Anterior cingulate cortex (tissue), 58 donors: ENCODE measurements at regions not wholly inside any gene's neighbourhood (a gene's known extent, or its start where the extent isn't known, plus 50 kb on each side); places are given as distances from the start of the nearest gene placed in this dataset.

Experiments
- DNase-seq, 58 donors: peaks; one replicate each; lab custom pipeline; 2025; lab: John Stamatoyannopoulos, UW

DNA sequence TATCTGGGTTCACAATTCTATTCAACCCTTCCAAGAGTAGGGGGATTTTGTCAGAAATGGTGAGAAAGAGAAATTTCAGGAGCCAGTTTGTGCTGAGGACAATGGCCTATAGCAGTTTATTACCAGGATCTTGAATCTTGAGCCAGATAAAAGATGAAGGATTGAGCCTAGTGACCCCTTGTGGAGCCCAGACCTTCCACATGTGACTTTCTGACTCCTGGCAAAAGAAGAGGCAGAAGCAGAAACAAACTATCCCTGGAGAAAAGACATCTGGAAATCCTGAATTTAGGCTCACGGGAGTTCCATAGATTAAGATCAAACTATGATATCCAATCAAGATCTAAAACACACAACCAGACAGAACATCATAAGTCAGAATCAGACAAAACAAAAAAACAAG lies 60.9 kb upstream of the CHRM2 start:
- no peak for DNase-seq

DNA sequence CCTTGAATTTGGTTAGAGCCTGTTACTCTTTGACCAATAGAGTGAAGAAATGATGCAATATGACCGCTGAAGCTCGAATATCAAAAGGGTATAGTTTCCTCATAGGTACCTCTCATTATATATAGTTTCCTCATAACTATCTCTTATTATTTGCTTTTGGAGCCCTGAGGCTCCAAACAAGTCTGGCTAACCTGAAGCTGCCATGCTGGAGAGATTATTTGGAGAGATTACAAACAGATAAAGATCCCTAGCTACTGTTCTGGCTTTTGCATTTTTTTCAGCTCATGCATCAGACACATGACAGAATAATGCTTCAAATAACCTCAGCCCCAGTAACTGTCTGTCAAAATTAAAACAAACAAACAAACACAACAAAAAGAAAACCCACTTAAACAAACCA lies 65.4 kb upstream of the CHRM2 start:
- DNase-seq: no peak

DNA sequence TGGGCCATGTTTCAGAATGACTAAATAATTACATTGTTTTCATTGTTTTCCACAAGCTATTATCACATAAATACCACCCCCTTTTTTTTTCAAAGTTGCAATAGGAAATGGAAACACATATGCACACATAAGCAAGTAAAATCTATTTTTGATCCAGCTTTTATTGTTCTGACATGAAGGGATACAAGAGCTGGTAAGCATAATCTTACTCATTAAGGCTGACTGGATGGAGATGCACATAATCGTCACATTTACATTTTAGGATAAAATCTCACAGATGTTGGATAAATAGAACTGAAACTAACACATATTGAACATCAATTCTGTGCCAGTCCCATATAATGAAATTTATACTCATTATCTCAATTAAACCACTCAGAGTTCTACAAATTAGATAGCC lies 84.5 kb upstream of the CHRM2 start:
- DNase-seq: no peak

DNA sequence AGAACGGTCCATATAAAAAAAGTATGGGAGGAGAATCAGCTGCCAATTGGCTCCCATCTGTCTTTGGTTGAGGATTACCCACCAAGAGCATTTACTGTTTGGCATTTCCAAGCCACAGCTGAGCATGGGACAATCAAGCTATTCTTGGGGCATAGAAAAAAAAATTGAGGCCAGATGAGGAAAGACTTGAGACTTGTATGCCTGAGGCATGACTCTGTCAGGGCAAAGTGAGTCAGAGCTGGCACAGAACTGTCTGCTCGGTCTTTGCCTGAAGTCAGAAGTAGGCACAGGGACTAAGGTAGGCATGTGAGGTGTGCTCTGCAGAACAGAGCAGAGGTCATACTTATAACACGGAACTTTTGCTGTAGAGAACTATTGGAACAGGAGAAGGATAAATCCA lies 126.5 kb upstream of the CHRM2 start:
- peak in 1 of 58 donors; percentile 3 for DNase-seq

DNA sequence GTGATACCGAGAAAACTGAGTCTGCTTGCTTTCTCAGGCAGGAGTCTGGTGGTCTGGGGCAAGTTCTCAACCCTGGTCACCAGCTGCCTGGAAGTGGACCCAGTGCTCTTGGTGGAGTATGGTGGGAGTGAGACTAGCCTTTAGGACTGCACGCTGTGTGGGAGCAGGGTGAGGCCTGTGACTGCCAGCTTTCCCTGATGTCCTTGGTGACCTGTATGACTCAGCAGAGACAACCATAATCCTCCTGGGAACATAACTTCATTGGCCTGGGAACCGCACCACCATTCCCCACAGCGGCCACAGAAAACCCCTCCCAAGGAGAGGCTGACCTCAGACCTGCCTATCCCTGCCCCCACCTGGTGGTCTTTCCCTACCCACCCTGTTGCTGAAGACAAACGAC lies 139.5 kb upstream of the CHRM2 start:
- no peak for DNase-seq

DNA sequence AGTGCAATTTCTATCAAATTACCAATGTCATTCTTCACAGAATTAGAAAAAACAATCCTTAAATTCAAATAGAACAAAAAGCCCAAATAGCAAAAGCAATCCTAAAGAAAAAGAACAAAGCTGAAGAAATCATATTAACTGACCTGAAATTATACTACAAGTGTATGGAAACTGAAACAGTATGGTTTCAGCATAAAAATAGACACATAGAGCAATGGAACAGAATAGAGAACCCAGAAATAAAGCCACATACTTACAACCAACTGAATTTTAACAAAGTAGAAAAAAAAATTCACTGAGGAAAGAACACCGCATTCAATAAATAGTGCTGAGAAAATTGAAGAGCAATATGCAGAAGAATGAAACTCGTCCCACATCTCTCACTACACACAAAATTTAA lies 142.0 kb upstream of the CHRM2 start:
- no peak for DNase-seq

DNA sequence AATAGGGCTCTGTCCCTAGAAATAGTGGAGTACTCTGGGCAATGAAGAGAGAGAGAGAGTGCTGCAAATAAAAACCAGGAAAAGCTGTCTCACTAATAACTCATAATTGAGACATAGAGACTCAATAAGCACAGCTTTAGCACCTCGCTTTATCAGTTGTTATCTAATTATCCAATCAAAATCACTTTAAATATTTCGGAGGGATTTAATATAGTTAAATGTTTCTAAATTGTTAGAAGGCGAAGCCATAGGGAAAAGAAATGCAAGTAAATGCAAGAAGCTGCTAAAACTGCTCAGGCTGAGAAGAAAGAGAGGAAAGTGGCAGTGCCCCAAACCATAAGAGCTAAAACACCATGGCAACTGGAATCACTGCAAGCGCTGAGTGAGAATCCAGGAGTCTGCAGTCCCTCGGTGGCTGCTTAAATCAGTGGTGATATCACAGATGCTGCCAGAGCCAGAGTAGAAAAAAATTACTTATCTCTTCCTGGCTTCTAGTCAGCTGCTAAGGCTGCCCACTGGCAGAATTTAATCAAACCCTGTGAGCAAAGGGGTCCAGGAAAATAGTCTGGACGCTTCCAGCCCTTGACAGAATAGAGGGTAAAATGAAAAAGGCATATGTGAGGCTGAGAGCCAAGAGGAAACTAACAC lies 150.4 kb upstream of the CHRM2 start:
- DNase-seq: no peak

DNA sequence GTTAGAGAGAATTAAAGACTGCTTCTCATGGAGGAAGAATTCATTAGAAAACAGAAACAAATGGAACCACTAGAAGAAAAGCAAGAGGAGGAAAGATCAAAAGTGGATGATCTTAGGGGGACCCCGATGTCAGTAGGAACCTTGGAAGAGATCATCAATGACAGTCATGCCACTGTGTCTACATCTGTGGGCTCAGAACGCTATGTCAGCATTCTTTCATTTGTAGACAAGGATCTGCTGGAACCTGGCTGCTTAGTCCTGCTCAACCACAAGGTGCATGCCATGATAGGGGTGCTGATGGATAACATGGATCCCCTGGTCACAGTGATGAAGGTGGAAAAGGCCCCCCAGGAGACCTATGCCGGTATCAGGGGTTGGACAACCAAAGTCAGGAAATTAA lies 154.4 kb upstream of the CHRM2 start:
- DNase-seq: no peak

DNA sequence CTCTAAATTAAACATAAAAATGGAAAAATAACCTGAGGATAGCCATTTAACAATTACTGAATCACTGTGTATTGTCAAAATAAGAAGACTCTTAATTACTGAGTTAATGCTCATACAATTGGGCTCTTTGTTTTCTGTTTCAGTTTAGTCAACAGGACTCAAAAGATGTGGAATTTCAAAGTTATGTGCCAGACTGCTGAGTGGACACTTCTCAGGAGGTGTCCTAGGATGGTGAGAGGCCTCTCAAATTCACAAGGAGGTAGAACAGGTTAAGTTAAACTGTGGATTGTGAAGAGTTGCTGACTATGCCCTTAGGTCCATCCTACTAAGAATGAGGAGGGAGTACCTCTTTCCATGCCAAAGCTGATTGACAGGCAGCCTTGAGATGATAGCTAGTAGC lies 157.7 kb upstream of the CHRM2 start:
- DNase-seq: no peak

DNA sequence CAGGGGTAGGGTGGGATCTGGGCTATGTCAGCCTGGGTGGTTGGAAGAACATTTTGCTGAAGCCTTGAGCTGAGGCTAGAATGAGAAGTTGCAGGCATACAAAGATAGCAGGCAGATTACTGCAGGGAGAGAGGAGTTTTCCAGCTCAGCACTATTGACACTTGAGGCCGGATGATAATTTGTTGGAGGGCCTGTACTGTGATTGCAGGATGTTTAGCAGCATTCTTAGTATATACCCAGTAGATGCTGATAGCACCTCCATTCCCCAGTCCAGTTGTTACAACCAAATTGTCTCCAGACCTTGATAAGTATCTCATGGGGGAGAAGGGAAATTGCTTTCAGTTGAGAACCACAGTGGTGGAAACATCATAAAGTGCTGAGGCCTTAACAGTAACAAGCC lies 158.6 kb upstream of the CHRM2 start:
- DNase-seq: no peak

DNA sequence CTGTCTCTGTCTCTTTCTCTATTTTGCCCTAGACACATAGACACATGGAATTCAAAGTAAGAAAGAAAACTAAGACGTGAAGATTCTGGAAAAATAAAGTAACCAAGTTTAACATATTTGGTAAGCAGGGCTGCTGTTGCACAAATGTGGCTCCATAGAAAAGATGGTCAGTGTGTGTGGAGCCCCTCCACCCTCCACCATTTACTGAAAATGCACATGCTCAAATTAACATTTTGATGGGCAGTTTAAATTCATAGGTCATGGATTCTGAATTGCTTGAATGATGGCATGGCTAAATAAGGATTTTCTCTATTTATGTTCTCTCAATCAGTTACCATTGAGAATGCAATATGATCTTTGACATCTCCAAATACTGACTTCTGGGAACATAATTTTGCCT lies 165.5 kb upstream of the CHRM2 start:
- DNase-seq: no peak

DNA sequence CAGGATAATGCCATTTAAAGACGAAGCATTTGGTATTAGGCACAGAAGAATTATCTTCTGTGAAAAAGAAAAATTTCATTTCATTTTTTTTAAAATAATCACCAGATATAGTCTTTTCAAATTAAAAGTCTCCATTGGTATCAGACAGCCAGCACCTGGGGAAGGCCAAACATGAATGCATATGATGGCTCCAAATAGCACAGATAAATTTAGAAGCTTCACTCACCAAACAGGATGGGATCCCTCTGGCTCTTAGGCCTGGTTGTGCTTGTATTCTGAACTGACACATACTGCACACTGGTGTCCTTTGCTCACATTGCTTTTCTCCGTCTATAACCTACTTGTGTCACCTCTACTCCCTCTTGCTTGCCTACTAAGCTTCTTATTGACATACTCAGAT lies 169.5 kb upstream of the CHRM2 start:
- DNase-seq: no peak

DNA sequence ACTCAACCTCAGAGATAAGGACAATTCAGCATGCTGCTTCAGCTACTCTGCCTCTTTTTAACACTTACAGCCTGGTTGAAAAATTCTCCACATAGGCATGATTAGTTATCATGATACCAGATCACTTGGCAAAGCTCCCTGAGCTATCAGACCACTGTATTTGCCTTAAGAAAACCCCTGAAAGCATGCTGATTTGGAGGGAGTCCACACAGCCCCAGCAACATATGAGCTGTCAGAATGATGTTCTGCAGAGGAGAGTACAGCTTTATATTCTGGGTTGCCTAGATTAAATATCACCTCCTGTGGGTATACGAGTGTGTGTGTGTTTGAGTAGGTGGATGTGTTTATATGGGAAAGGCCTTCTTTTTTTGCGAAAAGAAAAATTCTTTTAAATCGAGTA lies 170.2 kb upstream of the CHRM2 start:
- DNase-seq: peak in 2 of 58 donors; percentile 14 to 31

DNA sequence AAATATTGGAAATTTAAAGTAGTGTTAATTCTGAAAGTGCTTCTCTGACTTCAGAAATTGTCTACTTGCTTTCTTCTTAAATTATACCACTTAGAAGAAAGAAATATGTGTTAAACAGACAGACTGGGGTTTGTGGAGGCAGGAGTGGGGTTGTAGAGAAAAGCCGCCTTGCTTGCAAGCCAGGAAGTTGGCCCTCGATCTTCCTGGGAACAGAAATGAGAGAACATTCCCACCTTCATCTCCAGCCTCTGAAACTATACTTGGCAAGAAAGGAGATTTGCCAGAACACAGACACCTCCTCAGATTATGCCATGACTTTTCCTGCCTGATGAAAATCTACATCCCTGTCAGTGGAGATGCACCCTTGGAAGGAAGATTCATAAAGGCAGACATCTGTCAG lies 171.2 kb upstream of the CHRM2 start:
- peak in 6 of 58 donors; percentile 3 to 36 (median 4) for DNase-seq

DNA sequence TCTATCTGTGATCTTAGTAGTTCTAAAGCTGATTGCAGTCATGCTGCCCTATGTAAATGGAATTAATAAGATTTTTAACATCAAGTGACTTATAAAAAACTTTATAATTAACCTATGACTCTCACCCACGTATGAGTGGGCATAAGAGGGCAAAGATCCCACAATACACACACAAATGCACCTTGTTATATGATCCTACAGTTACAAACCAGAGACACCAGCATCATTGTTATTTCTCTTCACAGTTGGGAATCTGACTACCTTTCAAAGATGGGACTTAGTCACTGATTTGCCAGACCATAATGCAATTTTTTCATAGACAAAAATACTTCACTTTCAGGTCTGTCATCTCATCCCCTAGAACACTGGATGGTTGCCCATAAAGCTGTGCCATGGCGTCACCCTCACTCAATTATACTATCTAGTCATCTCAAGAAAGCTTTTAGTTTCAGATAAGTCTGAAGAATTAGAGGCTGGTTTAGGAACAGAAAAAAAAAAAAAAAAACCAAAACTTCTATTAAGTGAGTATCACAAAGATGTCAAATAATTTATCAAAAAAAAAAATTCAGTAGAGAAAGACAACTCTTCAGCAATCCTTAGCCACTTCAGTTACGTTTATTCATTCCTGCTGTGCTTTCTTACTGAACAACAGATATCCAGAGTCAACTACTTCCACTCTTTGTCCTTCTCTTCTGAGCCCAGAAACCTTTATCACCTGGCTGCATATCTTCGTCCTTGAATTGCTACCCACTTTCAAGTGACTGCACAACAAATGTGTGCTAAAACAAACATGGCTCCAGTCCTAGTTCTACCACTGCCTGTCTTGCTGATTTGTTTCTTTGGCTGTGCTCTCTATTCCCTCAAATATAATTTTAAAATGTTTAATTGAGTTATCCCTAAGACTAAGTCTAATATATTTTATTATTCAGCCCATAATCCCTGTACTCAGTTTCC lies 175.0 kb upstream of the CHRM2 start:
- no peak for DNase-seq

DNA sequence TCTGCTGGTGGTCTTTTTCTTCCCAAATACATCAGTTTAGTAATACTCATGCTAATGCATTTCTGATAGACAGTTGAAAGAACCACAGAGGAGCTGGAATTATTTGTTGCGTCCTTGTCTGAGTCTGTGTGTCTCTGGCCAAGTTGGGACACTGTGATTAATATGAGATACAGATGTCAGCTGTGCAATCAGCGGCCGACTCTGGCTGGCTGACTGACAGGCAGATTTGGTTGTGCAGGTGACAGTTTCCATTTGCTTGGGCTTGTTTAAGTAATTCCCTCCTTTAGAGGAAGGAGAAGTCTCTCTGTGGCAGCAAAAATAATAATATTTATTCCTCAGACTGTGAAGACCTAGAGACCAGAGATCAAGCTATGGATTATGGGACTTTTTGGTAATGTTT lies 176.2 kb upstream of the CHRM2 start:
- DNase-seq: no peak

DNA sequence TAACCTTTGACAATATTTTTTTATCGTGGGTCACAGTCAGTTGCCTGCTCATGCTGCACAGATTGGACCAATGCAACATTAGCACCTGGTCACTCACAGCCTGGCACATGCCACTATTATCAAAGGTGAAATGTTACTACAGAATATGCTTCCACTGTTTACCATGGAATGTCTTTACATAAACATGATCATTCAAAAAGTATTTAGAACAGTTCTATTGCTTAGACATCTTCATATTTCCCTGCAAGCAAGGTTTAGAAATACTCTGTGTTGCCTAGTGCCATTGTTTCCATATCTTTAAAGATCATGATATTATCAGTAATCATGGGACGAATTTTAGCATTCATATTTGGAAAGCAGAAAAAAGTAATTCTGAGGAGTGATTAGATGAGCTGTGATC lies 179.9 kb upstream of the CHRM2 start:
- no peak for DNase-seq

DNA sequence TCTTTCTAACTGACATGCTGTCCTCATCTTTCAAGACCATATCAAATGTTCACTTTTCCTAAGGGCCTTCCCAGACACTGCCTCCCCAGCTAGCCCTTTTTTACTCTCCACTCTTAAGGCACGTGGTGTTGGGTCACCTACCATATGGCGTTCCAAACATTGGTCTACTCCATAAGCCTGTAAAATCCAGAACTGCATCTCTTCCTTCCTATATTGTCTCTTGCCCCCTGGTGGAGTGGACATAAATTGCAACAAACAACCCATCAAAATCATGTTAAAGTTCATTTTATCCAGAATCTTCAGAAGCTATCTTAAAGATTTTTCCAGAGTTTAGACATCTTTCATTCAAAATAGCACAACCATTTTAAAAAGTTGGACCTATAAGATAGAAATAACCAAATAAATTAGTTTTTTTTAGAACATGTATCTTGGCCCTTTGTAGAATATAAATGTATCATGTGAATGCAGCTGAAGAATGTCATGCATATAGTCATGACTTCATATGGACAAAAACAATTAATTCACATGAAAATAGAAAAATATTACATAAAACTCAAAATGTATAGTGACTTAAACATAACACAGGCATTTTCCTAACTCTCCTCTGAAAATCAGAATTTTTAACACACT lies 180.6 kb upstream of the CHRM2 start:
- DNase-seq: no peak

DNA sequence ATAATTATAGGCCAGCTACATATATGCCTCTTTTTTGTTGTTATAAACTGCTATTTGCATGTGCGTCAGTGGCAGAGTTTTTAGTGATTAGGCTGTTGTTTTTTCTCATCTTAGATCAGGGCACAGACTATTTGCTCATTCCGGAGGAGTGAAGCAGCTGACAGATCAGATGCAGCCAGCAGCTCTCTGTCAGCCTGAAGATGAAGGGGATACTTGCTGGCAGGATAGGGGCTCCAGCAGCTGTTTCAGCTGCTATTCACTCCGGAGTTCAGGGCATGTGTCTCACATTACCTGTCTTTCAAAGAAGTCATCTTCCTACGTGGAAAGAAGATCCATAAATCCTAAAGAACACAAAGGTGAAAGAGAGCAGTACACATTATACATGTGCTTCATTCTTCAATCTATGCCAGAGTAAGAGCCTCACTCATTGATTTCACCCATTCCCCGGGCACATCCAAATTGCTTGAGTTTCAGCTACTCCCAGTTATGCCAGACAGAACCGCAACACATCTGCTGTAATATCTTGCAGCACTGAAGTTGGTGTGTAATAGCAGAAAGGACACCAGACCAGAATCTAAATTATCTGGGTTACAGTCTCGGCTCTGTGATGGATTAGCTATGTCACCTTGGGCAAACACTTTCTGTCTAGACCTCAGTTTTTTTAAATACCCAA lies 182.8 kb upstream of the CHRM2 start:
- no peak for DNase-seq

DNA sequence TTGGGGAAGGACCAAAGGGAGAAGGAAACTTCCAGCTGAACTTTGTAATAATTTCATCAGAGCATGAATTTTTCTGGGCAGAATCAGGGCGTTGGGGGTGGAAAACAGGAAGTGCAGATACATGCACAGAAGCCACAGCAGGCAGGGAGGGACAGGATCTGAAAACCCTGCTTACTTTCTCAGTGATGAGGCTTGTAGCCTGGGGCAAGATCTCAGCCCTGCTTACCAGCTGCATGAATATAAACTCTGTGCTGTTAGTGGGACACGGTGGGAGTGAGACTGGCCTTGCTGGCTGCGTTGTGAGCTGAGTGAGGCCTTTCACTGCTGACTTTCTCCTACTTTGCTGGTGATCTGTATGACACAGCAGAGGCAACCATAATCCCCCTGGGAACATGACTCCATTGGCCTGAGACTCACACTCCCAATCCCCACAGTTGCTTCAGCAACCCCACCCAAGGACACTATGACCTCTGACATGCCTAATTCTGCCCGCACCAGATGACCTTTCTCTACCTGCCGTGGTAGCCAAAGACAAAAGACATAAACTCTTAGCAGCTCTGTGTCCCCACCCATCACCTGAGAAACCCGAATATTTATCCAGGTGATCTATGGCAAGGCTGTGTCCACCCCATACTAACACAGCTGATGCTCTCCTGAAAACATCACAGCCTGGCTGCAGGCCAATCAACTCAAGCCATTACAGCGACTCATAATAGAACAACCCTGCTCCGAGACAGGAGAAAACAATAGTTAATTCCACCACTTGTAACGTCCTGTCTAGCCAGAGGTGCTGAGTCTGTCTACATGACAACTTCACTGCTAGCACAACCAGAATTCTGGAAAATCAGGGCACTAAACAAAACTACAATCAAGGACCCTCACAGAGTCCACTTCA lies 190.7 kb upstream of the CHRM2 start:
- DNase-seq: no peak
